ENCODE measurements at regions not wholly inside any gene's neighbourhood (a gene's known extent, or its start where the extent isn't known, plus 50 kb on each side); places are given as distances from the start of the nearest gene placed in this dataset.

- Histone ChIP-seq H3K27me3 (replicated peaks in 2 of 5; ENCODE audit: control insufficient read depth in 4 of 5, insufficient read depth in 5 of 5, low read length in 4 of 5) (no peaks in the 10 kb centered on the region), H3K4me1 (ENCODE audit: control extremely low read depth in 1 of 4, control insufficient read depth in 4 of 4, insufficient read depth in 4 of 4, low read length in 3 of 4) (no peaks in the 10 kb centered on the region), H3K36me3 (ENCODE audit: control insufficient read depth in 4 of 4, insufficient read depth in 4 of 4, low read length in 3 of 4) (no peaks in the 10 kb centered on the region), H3K9me3 (ENCODE audit: control extremely low read depth in 1 of 5, control insufficient read depth in 4 of 5, insufficient read depth in 2 of 5, low read depth in 1 of 5, low read length in 4 of 5) (peaks cover 0 to 4% (median 0%) of the 10 kb centered on the region in 5 experiments), H3K4me3 (ENCODE audit: control insufficient read depth in 1 of 7, extremely low read depth in 1 of 7, insufficient read depth in 4 of 7, low read depth in 2 of 7, low read length in 6 of 7) (no peak overlapping the region), H3K27ac (ENCODE audit: insufficient read depth in 1 of 2, low read depth in 1 of 2, low read length in 2 of 2, poor library complexity in 1 of 2, severe bottlenecking in 2 of 2) (no peak overlapping the region)
- ChIA-PET POLR2A (no interaction called here), CTCF (interaction anchor here (1.9 kb wide), 1 partner anchor 16 kb away, joined by 6 read pairs; no protein-coding TSS in a partner anchor)
- DNase-seq = no peak
- WGBS (ENCODE audit: insufficient coverage) = 92% methylated on average over 4 of the region's 6 CpGs
These were observed 188.6 kb downstream of the MTERF1 start for GRCh38 chr7:91691865-91692264.

GRCh38 chr7:91692800-91693199, 187.7 kb downstream of the MTERF1 start:
- 43% methylated on average over 1 of the region's 3 CpGs for WGBS (ENCODE audit: insufficient coverage)
- CTCF ChIA-PET = no interaction called here
- no peaks in the 10 kb centered on the region for H3K27me3 ChIP-seq (replicated peaks in 2 of 5; ENCODE audit: control insufficient read depth in 4 of 5, insufficient read depth in 5 of 5, low read length in 4 of 5)
- no peak overlapping the region for H3K27ac ChIP-seq (ENCODE audit: insufficient read depth in 1 of 2, low read depth in 1 of 2, low read length in 2 of 2, poor library complexity in 1 of 2, severe bottlenecking in 2 of 2)
- H3K4me1 ChIP-seq (ENCODE audit: control extremely low read depth in 1 of 4, control insufficient read depth in 4 of 4, insufficient read depth in 4 of 4, low read length in 3 of 4) = no peaks in the 10 kb centered on the region
- POLR2A ChIA-PET = no interaction called here
- no peak overlapping the region for H3K4me3 ChIP-seq (ENCODE audit: control insufficient read depth in 1 of 7, extremely low read depth in 1 of 7, insufficient read depth in 4 of 7, low read depth in 2 of 7, low read length in 6 of 7)
- no peak for DNase-seq
- peaks cover 0 to 1% (median 0%) of the 10 kb centered on the region in 5 experiments for H3K9me3 ChIP-seq (ENCODE audit: control extremely low read depth in 1 of 5, control insufficient read depth in 4 of 5, insufficient read depth in 2 of 5, low read depth in 1 of 5, low read length in 4 of 5)
- no peaks in the 10 kb centered on the region for H3K36me3 ChIP-seq (ENCODE audit: control insufficient read depth in 4 of 4, insufficient read depth in 4 of 4, low read length in 3 of 4)

- no peak overlapping the region for H3K27ac ChIP-seq (ENCODE audit: insufficient read depth in 1 of 2, low read depth in 1 of 2, low read length in 2 of 2, poor library complexity in 1 of 2, severe bottlenecking in 2 of 2)
- ChIA-PET POLR2A (no interaction called here), CTCF (no interaction called here)
- no peaks in the 10 kb centered on the region for H3K27me3 ChIP-seq (replicated peaks in 2 of 5; ENCODE audit: control insufficient read depth in 4 of 5, insufficient read depth in 5 of 5, low read length in 4 of 5)
- WGBS (ENCODE audit: insufficient coverage) = 100% methylated on average over 1 of the region's 3 CpGs
- H3K9me3 ChIP-seq (ENCODE audit: control extremely low read depth in 1 of 5, control insufficient read depth in 4 of 5, insufficient read depth in 2 of 5, low read depth in 1 of 5, low read length in 4 of 5) = peaks cover 0 to 10% (median 4%) of the 10 kb centered on the region in 5 experiments
- DNase-seq = no peak
- no peak overlapping the region for H3K4me3 ChIP-seq (ENCODE audit: control insufficient read depth in 1 of 7, extremely low read depth in 1 of 7, insufficient read depth in 4 of 7, low read depth in 2 of 7, low read length in 6 of 7)
- H3K36me3 ChIP-seq (ENCODE audit: control insufficient read depth in 4 of 4, insufficient read depth in 4 of 4, low read length in 3 of 4) = no peaks in the 10 kb centered on the region
- no peaks in the 10 kb centered on the region for H3K4me1 ChIP-seq (ENCODE audit: control extremely low read depth in 1 of 4, control insufficient read depth in 4 of 4, insufficient read depth in 4 of 4, low read length in 3 of 4)
These were observed 186.1 kb downstream of the MTERF1 start for GRCh38 chr7:91694351-91694841.

GRCh38 chr7:91710881-91711280, 169.6 kb downstream of the MTERF1 start:
- no peak for DNase-seq
- Histone ChIP-seq H3K27ac (ENCODE audit: insufficient read depth in 1 of 2, low read depth in 1 of 2, low read length in 2 of 2, poor library complexity in 1 of 2, severe bottlenecking in 2 of 2) (no peak overlapping the region), H3K4me3 (ENCODE audit: control insufficient read depth in 1 of 7, extremely low read depth in 1 of 7, insufficient read depth in 4 of 7, low read depth in 2 of 7, low read length in 6 of 7) (no peak overlapping the region), H3K36me3 (ENCODE audit: control insufficient read depth in 4 of 4, insufficient read depth in 4 of 4, low read length in 3 of 4) (no peaks in the 10 kb centered on the region), H3K9me3 (ENCODE audit: control extremely low read depth in 1 of 5, control insufficient read depth in 4 of 5, insufficient read depth in 2 of 5, low read depth in 1 of 5, low read length in 4 of 5) (peaks cover 0 to 20% (median 6%) of the 10 kb centered on the region in 5 experiments), H3K27me3 (replicated peaks in 2 of 5; ENCODE audit: control insufficient read depth in 4 of 5, insufficient read depth in 5 of 5, low read length in 4 of 5) (no peaks in the 10 kb centered on the region), H3K4me1 (ENCODE audit: control extremely low read depth in 1 of 4, control insufficient read depth in 4 of 4, insufficient read depth in 4 of 4, low read length in 3 of 4) (no peaks in the 10 kb centered on the region)
- ChIA-PET POLR2A (no interaction called here), CTCF (no interaction called here)
- no CpG with 5 or more reads among the region's 1 CpG for WGBS (ENCODE audit: insufficient coverage)

GRCh38 chr7:91713669-91714068, 166.8 kb downstream of the MTERF1 start:
- ChIA-PET CTCF (no interaction called here), POLR2A (no interaction called here)
- no peak overlapping the region for H3K4me3 ChIP-seq (ENCODE audit: control insufficient read depth in 1 of 7, extremely low read depth in 1 of 7, insufficient read depth in 4 of 7, low read depth in 2 of 7, low read length in 6 of 7)
- no peak for DNase-seq
- H3K36me3 ChIP-seq (ENCODE audit: control insufficient read depth in 4 of 4, insufficient read depth in 4 of 4, low read length in 3 of 4) = no peaks in the 10 kb centered on the region
- peaks cover 0 to 5% (median 0%) of the 10 kb centered on the region in 5 experiments for H3K9me3 ChIP-seq (ENCODE audit: control extremely low read depth in 1 of 5, control insufficient read depth in 4 of 5, insufficient read depth in 2 of 5, low read depth in 1 of 5, low read length in 4 of 5)
- H3K4me1 ChIP-seq (ENCODE audit: control extremely low read depth in 1 of 4, control insufficient read depth in 4 of 4, insufficient read depth in 4 of 4, low read length in 3 of 4) = no peaks in the 10 kb centered on the region
- H3K27ac ChIP-seq (ENCODE audit: insufficient read depth in 1 of 2, low read depth in 1 of 2, low read length in 2 of 2, poor library complexity in 1 of 2, severe bottlenecking in 2 of 2) = no peak overlapping the region
- no peaks in the 10 kb centered on the region for H3K27me3 ChIP-seq (replicated peaks in 2 of 5; ENCODE audit: control insufficient read depth in 4 of 5, insufficient read depth in 5 of 5, low read length in 4 of 5)

- H3K4me3 ChIP-seq (ENCODE audit: control insufficient read depth in 1 of 7, extremely low read depth in 1 of 7, insufficient read depth in 4 of 7, low read depth in 2 of 7, low read length in 6 of 7) = no peak overlapping the region
- CTCF ChIA-PET = no interaction called here
- H3K4me1 ChIP-seq (ENCODE audit: control extremely low read depth in 1 of 4, control insufficient read depth in 4 of 4, insufficient read depth in 4 of 4, low read length in 3 of 4) = no peaks in the 10 kb centered on the region
- POLR2A ChIA-PET = no interaction called here
- no peak overlapping the region for H3K27ac ChIP-seq (ENCODE audit: insufficient read depth in 1 of 2, low read depth in 1 of 2, low read length in 2 of 2, poor library complexity in 1 of 2, severe bottlenecking in 2 of 2)
- no peaks in the 10 kb centered on the region for H3K36me3 ChIP-seq (ENCODE audit: control insufficient read depth in 4 of 4, insufficient read depth in 4 of 4, low read length in 3 of 4)
- WGBS (ENCODE audit: insufficient coverage) = 83% methylated on average over 1 of the region's 2 CpGs
- H3K9me3 ChIP-seq (ENCODE audit: control extremely low read depth in 1 of 5, control insufficient read depth in 4 of 5, insufficient read depth in 2 of 5, low read depth in 1 of 5, low read length in 4 of 5) = peaks cover 0 to 3% (median 1%) of the 10 kb centered on the region in 5 experiments
- no peaks in the 10 kb centered on the region for H3K27me3 ChIP-seq (replicated peaks in 2 of 5; ENCODE audit: control insufficient read depth in 4 of 5, insufficient read depth in 5 of 5, low read length in 4 of 5)
- DNase-seq = no peak
These were observed 162.6 kb downstream of the MTERF1 start for GRCh38 chr7:91717681-91718470.

GRCh38 chr7:91719008-91719407, 161.5 kb downstream of the MTERF1 start:
- ChIA-PET CTCF (no interaction called here), POLR2A (no interaction called here)
- Histone ChIP-seq H3K4me1 (ENCODE audit: control extremely low read depth in 1 of 4, control insufficient read depth in 4 of 4, insufficient read depth in 4 of 4, low read length in 3 of 4) (no peaks in the 10 kb centered on the region), H3K9me3 (ENCODE audit: control extremely low read depth in 1 of 5, control insufficient read depth in 4 of 5, insufficient read depth in 2 of 5, low read depth in 1 of 5, low read length in 4 of 5) (peaks cover 0 to 3% (median 2%) of the 10 kb centered on the region in 5 experiments), H3K36me3 (ENCODE audit: control insufficient read depth in 4 of 4, insufficient read depth in 4 of 4, low read length in 3 of 4) (no peaks in the 10 kb centered on the region), H3K27ac (ENCODE audit: insufficient read depth in 1 of 2, low read depth in 1 of 2, low read length in 2 of 2, poor library complexity in 1 of 2, severe bottlenecking in 2 of 2) (no peak overlapping the region), H3K27me3 (replicated peaks in 2 of 5; ENCODE audit: control insufficient read depth in 4 of 5, insufficient read depth in 5 of 5, low read length in 4 of 5) (no peaks in the 10 kb centered on the region), H3K4me3 (ENCODE audit: control insufficient read depth in 1 of 7, extremely low read depth in 1 of 7, insufficient read depth in 4 of 7, low read depth in 2 of 7, low read length in 6 of 7) (no peak overlapping the region)
- 100% methylated on average over 1 of the region's 1 CpG for WGBS (ENCODE audit: insufficient coverage)
- no peak for DNase-seq

Data from common myeloid progenitor, CD34-positive (primary cell).